H4 (cell line): ENCODE measurements at regions not wholly inside any gene's neighbourhood (a gene's known extent, or its start where the extent isn't known, plus 50 kb on each side); places are given as distances from the start of the nearest gene placed in this dataset.
A peak's percentile ranks its signal among the peaks of the same experiment; 100 is the strongest.
"Not testable (repeated sequence)": the region's sequence is repeated elsewhere in the genome, so short reads cannot be mapped to it uniquely, and the experiment has no call there.

Source experiments
- DNase-seq: peaks from one replicate; pipeline ENCODE4 v3.0.0-alpha.2; 2015; ENCODE audit warnings: low spot score

DNA sequence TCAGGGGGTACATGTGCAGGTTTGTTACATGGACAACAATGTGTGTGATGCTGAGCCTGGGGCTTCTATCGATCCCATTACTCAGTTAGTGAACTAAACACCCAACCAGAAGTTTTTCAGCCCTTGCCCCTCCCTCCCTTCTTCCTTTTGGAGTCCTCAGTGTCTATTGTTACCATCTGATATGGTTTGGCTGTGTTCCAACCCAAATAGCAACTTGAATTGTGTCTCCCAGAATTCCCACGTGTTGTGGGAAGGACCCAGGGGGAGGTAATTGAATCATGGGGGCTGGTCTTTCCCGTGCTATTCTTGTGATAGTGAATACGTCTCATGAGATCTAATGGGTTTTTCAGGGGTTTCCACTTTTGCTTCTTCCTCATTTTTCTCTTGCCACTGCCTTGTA, 186.3 kb downstream of the AEBP2 start:
- DNase-seq, result not testable (repeated sequence)

DNA sequence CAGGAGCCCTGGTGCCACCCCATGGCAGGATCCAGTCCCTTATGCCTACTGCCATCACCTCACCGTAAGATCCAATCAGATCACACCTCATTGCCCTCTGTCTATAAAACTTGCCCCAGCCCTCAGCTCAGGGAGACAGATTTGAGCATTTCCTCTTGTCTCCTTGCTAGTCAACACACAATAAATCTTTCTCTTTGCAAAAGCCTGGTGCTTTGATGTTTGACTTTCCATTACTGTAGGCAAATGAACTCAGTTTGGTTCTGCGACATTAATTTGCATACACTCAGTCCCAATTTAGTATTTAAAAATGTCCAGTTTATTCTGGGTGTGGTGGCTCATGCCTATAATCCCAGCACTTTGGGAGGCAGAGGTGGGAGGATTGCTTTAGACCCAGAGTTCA, 188.4 kb downstream of the AEBP2 start:
- DNase-seq, result no peak

DNA sequence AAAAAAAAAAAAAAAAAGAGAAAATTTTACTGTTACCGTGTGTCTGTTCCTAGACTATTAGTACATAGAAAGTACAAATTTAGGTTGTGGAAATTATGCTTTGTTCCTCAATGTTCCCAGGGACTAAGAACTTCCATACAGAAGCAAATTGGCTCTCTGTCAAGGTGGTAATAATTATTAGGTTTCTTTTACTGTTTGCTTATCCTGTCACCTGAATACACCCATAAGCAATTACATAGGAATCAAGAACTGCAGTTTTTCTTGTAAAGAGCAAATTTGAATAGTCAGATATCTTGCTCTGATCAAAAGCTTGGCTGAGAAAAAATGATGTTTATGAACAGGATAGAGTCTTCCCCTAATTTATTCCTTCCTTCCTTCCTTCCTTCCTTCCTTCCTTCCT, 191.2 kb downstream of the AEBP2 start:
- DNase-seq, result no peak

DNA sequence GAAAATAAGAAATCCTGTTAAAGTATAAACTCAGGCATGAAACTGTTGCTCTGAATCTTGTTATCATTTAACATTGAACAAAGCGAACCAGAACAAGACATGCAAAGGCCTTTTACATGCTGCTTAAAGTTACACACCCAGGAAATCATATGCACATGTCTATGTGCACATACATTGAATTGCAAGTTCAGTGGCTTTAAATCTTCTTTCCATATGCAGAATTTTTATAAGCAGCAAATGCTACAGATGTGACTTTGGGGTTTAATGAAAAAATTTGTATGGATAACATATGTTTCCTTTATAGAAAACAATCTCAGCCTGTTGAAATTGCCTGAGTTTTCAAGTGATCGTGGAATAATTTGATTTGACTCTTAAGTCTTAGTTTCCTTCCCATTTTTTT, 193.9 kb downstream of the AEBP2 start:
- no peak for DNase-seq

DNA sequence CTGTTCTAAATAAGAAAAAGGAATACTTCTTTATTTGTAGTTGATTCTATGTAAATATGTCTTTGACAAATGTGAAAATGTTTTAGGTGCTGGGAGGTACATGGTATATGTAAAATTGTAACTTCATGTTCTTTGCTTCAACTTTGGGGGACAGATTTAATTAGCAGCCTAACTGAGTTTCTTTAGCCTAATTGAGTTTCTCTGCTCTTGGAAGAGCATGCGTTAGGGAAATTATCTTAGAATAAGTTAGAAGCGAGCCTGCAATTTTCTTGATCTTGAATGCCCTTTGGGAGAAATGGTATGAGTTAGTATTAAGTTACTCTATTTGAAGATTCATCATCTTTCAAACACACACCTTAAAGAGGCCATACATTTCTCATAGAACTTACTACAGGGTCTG, 194.3 kb downstream of the AEBP2 start:
- no peak for DNase-seq

DNA sequence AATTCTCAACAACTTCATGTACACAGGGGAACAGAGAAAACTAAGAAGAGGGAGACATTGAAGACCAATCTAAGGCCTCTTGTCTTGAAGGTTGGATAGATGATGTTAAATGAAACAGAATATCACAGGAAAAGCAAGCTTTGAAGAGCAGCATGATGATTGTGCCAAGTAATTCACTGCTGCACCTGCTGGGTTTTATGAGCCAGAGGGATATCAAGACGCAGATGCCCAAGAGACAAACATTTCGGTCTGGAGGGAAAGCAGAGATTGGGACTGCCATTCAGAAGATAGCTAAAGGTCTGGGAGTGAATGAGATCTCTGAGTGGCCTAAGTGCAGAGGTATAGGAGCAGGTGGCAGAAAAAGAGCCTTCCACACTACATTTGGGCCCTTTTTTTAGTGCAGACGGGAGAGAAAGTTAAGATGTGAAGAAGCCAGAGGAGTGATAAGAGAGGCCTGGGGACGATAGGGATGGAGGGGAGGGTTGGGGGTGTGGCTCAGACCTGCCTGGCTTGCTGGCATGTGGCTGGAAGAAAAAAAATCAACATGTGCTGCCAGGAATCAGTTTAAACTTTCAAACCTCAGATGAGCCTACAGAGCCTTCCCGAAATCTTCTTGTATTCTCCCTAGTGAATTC, 200.6 kb downstream of the AEBP2 start:
- DNase-seq, result no peak

DNA sequence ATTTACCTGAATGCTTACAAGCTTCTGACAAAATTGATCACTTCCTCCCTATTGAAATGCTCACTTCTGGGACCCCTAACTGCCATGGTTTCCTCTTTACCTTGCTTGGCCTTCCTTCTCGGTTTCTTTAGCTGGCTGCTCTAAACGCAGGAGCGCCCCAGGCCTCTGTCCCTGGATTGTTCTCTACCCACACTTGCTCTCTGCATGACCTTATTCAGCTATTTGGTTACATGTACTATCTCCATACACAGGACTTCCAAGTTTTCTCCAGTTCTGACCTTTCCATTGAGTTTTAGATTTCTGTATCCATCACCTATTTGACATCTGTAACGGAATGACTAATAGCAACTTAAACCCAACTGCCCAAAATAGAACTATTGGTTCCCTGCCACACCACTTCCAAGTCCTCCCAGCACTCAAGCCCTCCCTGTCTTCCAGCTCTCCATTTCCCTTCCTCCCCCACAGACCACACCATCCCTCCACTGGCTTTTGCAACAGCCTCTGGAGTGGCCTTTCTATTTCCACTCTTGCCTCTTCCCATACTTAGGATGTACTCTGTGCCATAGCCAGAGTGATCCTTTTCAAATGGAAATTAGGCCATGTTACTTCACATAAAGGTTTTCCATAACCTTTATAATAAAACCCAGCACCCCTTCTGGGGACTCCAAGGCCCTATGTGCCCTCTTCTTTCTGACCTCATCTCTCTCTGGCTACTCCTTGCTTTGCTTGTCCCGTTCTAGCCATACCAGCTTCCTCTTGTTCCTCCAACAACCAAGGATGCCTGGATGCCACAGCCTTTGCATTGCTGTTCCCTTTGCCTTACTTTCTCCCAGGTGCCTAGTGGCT, 202.2 kb downstream of the AEBP2 start:
- no peak for DNase-seq

DNA sequence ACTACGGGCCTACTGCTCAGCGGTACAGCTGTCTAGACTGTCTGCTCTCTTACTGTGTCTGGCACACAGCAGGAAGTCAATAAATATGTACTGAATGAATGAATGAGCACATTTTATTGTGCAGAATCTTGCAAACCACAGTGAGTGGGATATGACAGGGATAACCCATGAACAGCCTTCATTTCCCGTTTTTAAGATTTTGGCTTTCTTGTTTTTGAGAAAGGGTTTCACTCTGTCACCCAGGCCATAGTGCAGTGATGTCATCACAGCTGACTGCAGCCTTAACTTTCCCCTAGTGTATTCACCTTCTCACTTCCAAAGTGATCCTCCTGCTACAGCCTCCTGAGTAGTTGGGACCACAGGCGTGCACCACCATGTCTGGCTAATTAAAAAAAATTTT, 203.1 kb downstream of the AEBP2 start:
- no peak for DNase-seq

DNA sequence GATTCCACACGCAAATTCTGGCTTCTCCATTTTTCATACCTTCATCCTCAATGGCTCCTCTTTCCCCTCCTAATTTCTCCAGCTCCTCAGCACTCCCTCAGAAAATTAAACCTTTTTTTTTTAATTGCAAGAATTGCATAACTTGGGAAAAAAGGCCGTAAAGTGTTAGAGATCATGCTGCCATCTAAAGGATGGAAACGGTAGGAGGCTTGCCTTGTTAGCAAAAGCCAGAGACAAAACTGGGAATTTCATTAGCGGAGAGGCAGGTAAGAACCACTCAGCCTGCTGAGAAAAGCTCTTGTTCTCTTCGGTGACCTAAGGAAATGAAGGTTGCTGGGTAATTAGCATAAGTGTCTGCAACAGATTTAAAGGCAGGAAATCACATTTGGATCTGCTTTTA, 204.3 kb downstream of the AEBP2 start:
- peak; percentile 39 for DNase-seq

DNA sequence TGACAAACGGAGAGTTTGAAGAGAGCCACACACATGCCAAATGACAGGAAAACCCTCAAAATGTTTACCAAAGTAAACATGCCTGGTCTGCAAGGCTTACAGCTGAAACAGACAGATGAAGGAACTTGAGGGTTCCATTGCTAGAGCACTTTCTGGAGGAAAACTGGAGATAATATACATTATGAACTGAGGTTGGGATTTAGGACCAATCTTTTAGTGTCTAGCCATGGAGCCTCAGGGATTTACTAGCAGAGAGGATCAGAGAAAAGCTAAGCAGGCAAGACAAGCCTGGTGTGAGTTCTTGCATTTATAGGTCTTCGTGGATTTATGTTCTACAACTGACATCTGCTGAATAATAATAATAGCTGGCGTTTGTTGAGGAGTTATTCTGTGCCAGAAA, 205.3 kb downstream of the AEBP2 start:
- DNase-seq, result no peak

DNA sequence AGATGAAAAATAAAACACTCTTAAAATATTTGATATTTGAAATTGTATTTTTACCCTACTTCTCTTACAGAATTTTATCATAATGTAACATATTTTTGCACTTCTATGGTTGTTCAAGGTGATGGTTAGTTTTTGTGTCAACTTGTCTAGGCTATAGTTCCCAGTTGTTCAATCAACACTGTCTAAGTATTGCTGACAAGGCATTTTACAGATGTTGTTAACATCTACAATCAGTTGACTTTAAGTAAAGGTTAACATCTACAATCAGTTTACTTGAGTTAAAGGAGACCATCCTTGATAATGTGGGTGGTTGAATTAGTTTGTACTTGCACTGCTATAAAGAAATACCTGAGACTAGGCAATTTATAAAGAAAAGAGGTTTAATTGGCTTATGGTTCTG, 206.5 kb downstream of the AEBP2 start:
- no peak for DNase-seq

DNA sequence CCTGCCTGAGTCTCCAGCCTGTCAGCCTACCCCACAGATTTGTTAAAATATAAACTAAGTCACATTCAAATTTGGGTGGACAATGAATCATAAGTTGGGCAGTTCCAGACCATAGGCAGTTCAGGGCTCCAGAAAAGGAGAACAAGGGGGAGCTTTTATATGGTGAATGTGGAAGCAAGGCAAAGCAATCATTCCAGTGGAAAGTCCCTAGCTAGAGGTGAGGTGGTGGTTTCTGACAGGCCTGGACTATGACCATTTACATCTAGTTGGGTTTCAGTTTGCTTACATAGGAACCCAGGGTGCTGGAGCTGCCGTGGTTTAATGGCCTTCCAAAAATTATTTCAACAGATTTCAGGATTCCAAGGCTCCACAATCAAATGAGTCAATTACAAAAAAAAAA, 207.3 kb downstream of the AEBP2 start:
- no peak for DNase-seq

DNA sequence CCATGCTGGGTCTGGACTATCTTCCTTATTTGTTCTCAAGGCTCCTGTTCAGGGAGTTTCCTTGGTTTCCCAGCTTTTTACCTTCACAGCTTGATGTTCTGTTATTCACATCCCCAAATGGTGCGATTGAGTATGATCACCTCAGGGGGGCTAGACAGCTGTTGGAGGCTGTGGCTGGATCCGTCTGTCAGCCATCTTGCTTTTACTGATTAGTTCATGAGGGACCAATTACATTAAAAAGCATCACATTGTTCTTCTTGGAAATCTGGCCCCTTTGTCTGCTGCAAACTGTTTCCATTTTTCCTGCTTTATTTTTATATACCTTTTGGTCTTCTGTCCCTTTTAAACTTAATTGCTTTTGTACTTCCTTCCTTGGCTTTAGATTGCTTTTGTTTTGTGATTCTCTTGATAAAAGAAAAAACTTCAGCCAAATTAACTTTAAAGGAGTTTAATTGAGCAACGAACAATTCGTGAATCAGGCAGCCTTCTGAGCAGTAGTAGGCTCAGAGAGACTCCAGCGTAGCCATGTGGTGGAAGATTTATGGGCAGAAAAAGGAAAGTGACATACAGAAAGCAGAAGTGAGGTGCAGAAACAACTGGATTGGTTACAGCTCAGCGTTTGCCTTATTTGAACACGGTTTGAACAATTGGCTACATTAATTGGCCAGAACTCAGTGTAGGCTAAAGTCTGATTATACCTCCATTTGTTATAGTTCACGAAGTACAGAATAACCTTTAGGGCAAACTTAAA, 208.7 kb downstream of the AEBP2 start:
- no peak for DNase-seq

DNA sequence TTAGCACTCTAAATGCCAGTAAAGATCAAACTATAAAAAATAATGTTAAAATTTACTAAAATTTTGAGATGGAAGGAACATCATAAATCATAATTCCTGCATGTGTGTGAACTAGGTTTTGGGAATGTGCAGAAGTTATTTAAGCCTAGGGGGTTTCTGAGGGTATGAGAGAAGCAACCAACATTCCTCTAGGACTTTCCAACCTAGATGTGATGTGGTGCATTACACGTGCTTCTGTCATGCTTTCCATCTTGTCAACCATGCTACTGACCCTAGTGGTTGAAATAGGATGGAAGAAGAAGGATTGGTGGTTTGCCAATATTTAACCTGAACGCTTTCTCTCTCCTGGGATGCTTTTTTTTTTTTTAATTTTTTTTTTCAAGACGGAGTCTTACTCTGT, 209.3 kb downstream of the AEBP2 start:
- no peak for DNase-seq

DNA sequence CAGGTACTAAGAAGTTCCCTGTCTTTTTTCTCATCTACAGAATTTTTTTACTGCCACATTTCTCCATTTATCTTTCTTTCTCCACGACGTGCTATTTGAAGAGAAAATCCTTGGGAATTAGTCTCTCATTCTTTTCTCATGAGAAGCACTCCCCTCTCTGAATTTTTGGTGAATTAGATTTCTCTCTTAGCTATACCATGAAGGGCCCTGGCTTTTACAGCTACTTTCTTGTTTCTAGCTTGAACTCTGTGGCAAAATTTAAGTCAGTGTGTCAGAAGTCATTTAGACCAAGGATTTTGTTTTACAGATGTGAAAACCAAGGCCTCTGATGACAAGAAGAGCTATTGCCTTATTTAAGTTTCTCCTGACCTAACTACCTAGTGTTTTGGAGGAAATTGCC, 213.1 kb downstream of the AEBP2 start:
- no peak for DNase-seq

DNA sequence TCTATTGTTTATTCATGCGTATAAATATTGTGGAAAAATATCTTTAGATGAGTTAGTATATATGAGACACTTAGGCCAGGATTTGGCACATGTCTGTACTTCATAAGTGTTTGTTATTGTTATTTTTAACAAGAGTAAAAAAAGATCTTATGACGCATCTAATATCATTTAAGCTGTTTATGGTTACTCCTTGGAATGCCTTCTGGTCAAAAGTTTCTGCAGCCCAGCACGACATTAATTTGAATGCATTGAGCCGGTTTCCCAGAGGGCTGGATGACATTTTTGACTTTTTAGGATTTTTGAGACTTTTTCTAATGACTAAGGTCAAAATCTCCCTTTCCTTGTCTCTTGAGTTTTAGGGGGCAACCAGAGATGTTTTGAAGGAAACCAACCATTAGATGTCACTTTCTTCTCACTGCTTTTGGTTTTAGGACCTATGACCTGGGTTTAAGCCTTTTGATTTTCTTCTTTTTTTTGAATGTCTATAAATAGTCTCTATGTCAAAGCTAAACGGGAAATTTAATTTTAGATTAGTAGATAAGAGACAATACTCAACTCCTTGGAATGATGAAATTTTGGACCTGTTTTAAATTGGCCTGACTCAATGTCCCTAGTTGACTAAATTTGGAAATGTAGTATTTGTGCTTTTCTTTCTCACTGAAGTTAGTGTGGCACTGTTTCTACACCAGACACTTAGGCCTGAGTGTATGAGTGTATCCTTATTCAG, 215.5 kb downstream of the AEBP2 start:
- DNase-seq, result peak; percentile 33

DNA sequence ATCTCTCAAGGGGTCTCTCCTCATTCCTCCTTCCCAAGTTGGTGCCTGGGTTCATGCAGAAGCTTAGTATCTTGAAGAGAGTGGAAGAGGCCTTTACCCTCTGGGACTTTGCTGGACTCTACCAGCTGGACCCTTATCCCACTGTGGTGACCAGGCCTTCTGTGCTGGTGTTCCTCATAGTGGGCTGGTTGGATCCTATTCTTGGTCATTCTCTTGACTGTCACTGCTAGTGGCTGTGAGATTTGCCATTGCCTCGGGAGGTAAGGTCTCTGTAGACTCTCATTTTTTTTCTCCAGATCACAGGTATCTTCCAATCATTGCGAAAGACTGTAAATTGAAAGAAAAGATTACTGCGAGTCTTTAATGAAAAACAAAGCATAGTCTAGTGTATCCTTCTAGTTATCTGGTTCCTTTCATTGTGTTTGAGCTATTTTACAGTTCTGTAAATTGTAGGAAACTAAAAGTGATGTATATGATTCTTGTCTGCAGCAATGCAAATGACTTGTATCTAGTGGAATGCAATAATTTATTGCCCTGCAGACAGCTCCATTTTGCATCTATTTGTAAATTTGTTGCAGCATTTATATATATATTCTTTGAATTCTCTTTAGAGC, 217.9 kb downstream of the AEBP2 start:
- no peak for DNase-seq

DNA sequence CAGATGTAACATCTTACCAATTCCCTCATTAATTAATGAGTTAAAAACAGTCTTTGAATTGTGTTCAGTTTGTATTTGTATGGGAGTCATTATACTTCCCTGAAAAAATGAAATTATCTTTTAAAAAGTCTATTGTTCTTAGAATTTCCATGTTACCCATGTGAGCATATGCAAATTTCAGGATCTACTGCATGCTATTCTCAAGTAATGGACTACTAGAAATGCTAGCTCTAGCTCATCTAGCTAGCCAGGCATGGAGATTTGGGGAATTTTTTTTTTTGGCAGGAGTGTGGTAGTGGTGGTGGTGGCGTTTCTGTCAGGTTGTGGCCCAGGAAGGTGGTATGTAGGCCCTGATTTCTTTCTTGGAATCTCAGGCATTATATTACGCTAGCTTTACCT, 218.4 kb downstream of the AEBP2 start:
- DNase-seq, result no peak

DNA sequence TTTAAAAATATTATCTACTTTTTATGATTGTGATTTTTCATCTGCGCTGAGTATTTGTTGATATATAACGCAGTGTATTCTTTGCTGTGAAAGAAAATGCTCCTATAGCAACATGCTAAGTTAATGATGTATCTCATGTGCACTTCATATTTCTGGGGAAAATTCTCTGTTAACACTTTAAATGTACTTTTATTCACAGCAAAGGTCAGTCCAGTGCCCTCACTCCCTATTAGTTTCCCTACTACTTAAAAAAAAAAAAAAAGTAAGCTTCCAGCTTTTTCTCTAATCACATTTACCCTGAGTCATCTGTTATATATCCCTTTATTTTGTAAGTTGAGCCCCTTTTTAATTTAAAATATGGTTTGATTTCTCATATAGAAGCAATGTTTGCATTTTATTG, 219.8 kb downstream of the AEBP2 start:
- no peak for DNase-seq

DNA sequence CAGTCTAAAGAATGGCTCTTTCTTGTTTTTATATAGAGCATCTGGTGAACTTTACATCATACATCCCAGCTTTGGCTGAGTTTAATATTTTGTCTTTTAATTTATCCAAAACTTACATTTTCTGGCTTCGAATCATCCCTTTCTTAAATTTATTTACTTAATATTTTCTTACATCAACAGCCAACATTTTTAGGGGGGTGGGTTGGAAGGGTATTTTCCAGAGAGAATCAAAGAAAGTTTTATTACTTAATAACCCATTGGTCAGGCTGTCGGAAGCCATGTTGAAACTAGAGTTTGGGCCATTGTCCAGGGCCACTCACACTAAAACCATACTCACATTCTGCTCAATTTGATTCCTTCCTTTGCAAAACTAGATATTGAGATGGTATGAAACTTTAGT, 220.2 kb downstream of the AEBP2 start:
- DNase-seq, result no peak

DNA sequence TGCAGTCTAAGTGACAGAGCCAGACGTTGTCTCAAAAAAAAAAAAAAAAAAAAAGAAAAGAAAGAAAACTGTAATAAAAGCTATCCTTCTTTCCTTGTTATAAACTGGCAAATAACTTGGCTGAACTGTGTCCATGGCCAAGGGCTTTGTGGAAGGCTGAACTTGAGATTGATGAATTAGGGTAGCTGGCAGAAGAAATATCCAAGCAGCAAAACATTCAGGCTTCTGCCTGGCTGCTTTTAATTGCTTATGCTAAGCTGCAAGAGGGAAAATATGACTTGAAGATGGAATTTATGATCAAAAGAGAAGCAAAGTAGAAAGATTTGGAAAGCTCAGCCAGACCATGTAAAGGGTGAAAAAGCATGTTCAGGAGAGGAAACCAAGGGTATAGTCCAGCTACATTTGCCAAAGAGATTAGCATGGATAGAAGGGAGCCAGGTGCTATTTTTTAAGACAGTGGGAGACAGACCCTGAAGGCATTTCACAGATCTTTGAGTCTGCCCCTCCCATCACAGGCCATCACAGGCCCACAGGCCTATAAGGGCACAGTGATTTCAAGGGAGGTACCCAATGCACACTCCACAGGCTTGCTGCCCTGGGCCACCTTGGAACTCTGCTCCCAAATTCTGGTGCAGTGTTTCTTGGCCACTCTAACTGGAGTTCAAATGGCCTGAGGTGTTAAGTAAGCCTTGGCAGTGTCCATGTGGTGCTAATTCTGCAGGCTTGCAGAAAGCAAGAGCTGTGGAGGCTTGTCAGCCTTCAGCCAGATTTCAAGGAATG, 226.0 kb downstream of the AEBP2 start:
- no peak for DNase-seq
